H9 (cell line): ENCODE measurements at regions not wholly inside any gene's neighbourhood (a gene's known extent, or its start where the extent isn't known, plus 50 kb on each side); places are given as distances from the start of the nearest gene placed in this dataset.

ENCODE experiments used
- DNase-seq: peaks from one replicate; pipeline ENCODE4 v3.0.0-alpha.2; 2017
- H2AFZ ChIP-seq: one replicate; pipeline ENCODE4 v1.6.1; 2013; ENCODE audit warnings: mild to moderate bottlenecking, low read length, control low read depth, moderate library complexity
- H2AK5ac ChIP-seq: 2 replicates; pipeline ENCODE4 v1.6.1; 2013; ENCODE audit warnings: low read length, control low read depth, mixed read lengths; ENCODE audit not compliant: insufficient read length
- H2BK120ac ChIP-seq: one replicate; pipeline ENCODE4 v1.6.1; 2013; ENCODE audit warnings: low read depth, mild to moderate bottlenecking, low read length, control low read depth, inconsistent platforms; ENCODE audit not compliant: poor library complexity, severe bottlenecking
- H2BK12ac ChIP-seq: 2 replicates; pipeline ENCODE4 v1.6.1; 2013; ENCODE audit warnings: low read length, control low read depth, mixed read lengths, low read depth; ENCODE audit not compliant: insufficient read length
- H2BK15ac ChIP-seq: 2 replicates; pipeline ENCODE4 v1.6.1; 2013; ENCODE audit warnings: low read depth, low read length, control low read depth
- H2BK20ac ChIP-seq: one replicate; pipeline ENCODE4 v1.6.1; 2013; ENCODE audit warnings: low read depth, mild to moderate bottlenecking, low read length, control low read depth, inconsistent platforms; ENCODE audit not compliant: poor library complexity, severe bottlenecking
- H2BK5ac ChIP-seq: 2 replicates; pipeline ENCODE4 v1.6.1; 2013; ENCODE audit warnings: low read length, control low read depth, mixed read lengths; ENCODE audit not compliant: insufficient read length
- H3K14ac ChIP-seq: 2 replicates; pipeline ENCODE4 v1.6.1; 2013; ENCODE audit warnings: low read length, control low read depth; ENCODE audit not compliant: insufficient read depth
- H3K18ac ChIP-seq: 2 replicates; pipeline ENCODE4 v1.6.1; 2013; ENCODE audit warnings: low read depth, mild to moderate bottlenecking, mixed read lengths, low read length, control low read depth; ENCODE audit not compliant: insufficient read length
- H3K23ac ChIP-seq: 2 replicates; pipeline ENCODE4 v1.6.1; 2013; ENCODE audit warnings: low read length, control low read depth, mixed read lengths, low read depth; ENCODE audit not compliant: insufficient read length
- H3K23me2 ChIP-seq: 2 replicates; pipeline ENCODE4 v1.6.1; 2013; ENCODE audit warnings: low read depth, mild to moderate bottlenecking, mixed read lengths, low read length, control low read depth; ENCODE audit not compliant: insufficient read length, poor library complexity, severe bottlenecking
- H3K27ac ChIP-seq: 2 replicates; pipeline ENCODE4 v1.5.1; 2013; ENCODE audit warnings: low read length, control low read depth, mixed read lengths, low read depth; ENCODE audit not compliant: insufficient read length
- H3K27me3 ChIP-seq: 2 replicates; pipeline ENCODE4 v1.6.1; 2013; ENCODE audit warnings: low read length, control low read depth, inconsistent platforms; ENCODE audit not compliant: insufficient read depth
- H3K4ac ChIP-seq: 2 replicates; pipeline ENCODE4 v1.6.1; 2013; ENCODE audit warnings: low read depth, mild to moderate bottlenecking, control low read depth, inconsistent platforms, low read length, moderate library complexity
- H3K4me1 ChIP-seq: 2 replicates; pipeline ENCODE4 v1.6.1; 2013; ENCODE audit warnings: low read length, control low read depth, inconsistent platforms; ENCODE audit not compliant: insufficient read depth
- H3K4me2 ChIP-seq: 2 replicates; pipeline ENCODE4 v1.6.1; 2013; ENCODE audit warnings: low read length, control low read depth, mixed read lengths; ENCODE audit not compliant: insufficient read length, insufficient read depth
- H3K56ac ChIP-seq: 2 replicates; pipeline ENCODE4 v1.6.1; 2013; ENCODE audit warnings: low read depth, mild to moderate bottlenecking, mixed read lengths, low read length, control low read depth; ENCODE audit not compliant: insufficient read length
- H3K79me1 ChIP-seq: 2 replicates; pipeline ENCODE4 v1.6.1; 2013; ENCODE audit warnings: low read depth, mild to moderate bottlenecking, moderate library complexity, low read length, control low read depth, inconsistent platforms; ENCODE audit not compliant: insufficient read depth, poor library complexity, severe bottlenecking
- H3K79me2 ChIP-seq: 2 replicates; pipeline ENCODE4 v1.6.1; 2013; ENCODE audit warnings: low read length, control low read depth, inconsistent platforms; ENCODE audit not compliant: insufficient read depth
- H3K9ac ChIP-seq: 2 replicates; pipeline ENCODE4 v1.6.1; 2013; ENCODE audit warnings: low read length, control low read depth, mixed read lengths; ENCODE audit not compliant: insufficient read length; ENCODE audit errors: extremely low read depth
- H3K9me3 ChIP-seq: one replicate; pipeline ENCODE4 v1.6.1; 2013; ENCODE audit warnings: low read depth, low read length, inconsistent platforms; ENCODE audit not compliant: control insufficient read depth
- H3T11ph ChIP-seq: one replicate; pipeline ENCODE4 v1.6.1; 2013; ENCODE audit warnings: mild to moderate bottlenecking, low read length, control low read depth, inconsistent platforms
- H4K20me1 ChIP-seq: one replicate; pipeline ENCODE4 v1.6.1; 2013; ENCODE audit not compliant: control insufficient read depth, insufficient read length, insufficient read depth
- H4K5ac ChIP-seq: 2 replicates; pipeline ENCODE4 v1.6.1; 2013; ENCODE audit warnings: low read depth, mild to moderate bottlenecking, mixed read lengths, low read length, control low read depth; ENCODE audit not compliant: insufficient read length
- H4K8ac ChIP-seq: replicated peaks from 2 replicates; pipeline ENCODE4 v1.6.1; 2013; ENCODE audit warnings: low read length, control low read depth, mixed read lengths, low read depth; ENCODE audit not compliant: insufficient read length
- H4K91ac ChIP-seq: 2 replicates; pipeline ENCODE4 v1.6.1; 2013; ENCODE audit warnings: low read depth, mild to moderate bottlenecking, moderate library complexity, mixed read lengths, low read length, control low read depth; ENCODE audit not compliant: insufficient read length
- H3K27ac Mint-ChIP-seq, 3 experiments: 2 replicates in 2 of 3; 3 replicates in 1 of 3; pipeline ENCODE4 v1.8.0; 2020 to 2021; ENCODE audit warnings: mixed read lengths in 3 of 3, mild to moderate bottlenecking in 1 of 3, moderate library complexity in 1 of 3
- H3K27me3 Mint-ChIP-seq: 2 replicates; pipeline ENCODE4 v1.8.0; 2021; ENCODE audit warnings: low read depth, mild to moderate bottlenecking, moderate library complexity, mixed read lengths
- H3K36me3 Mint-ChIP-seq, 3 experiments: 2 replicates in 2 of 3; 3 replicates in 1 of 3; pipeline ENCODE4 v1.8.0; 2020 to 2021; ENCODE audit warnings: low read depth in 3 of 3, mixed read lengths in 3 of 3; ENCODE audit not compliant: insufficient read depth in 1 of 3
- H3K4me1 Mint-ChIP-seq, 2 experiments: 2 replicates each; pipeline ENCODE4 v1.8.0; 2020; ENCODE audit warnings: mixed read lengths in 2 of 2
- H3K4me3 Mint-ChIP-seq, 2 experiments: 2 replicates in 1 of 2; 3 replicates in 1 of 2; pipeline ENCODE4 v1.8.0; 2020 to 2021; ENCODE audit warnings: mild to moderate bottlenecking in 2 of 2, mixed read lengths in 2 of 2, moderate library complexity in 1 of 2
- H3K9me3 Mint-ChIP-seq, 2 experiments: 2 replicates in 1 of 2; 3 replicates in 1 of 2; pipeline ENCODE4 v1.8.0; 2020; ENCODE audit warnings: mild to moderate bottlenecking in 2 of 2, mixed read lengths in 2 of 2, moderate library complexity in 1 of 2
- CTCF ChIP-seq: fragments of 200-600 bp; sonication (generic); conservative IDR thresholded peaks from 3 replicates; pipeline ENCODE4 v1.8.0; 2021; ENCODE audit warnings: antibody characterized with exemption, mild to moderate bottlenecking
- WGBS: extraction: QIAGEN DNeasy Blood & Tissue Kit; methylation state at CpG from one replicate; pipeline ENCODE4 v1.1.7; 2013; ENCODE audit warnings: missing lambda C conversion rate, low lambda C conversion rate, mixed read lengths; ENCODE audit not compliant: insufficient read length; ENCODE audit errors: extremely low coverage; 5-methylcytosine and 5-hydroxymethylcytosine counted together

GRCh38 chr16:47907109-47907508 is 248.7 kb downstream of the ABCC12 start:
- Histone ChIP-seq H3K4ac (no peak overlapping the region), H2BK5ac (no peak overlapping the region), H4K20me1 (no peaks in the 10 kb centered on the region), H3K4me1 (no peaks in the 10 kb centered on the region; the same call in 1 of the 2 replicates), H2BK15ac (no peak overlapping the region), H3K9me3 (no peaks in the 10 kb centered on the region), H4K91ac (no peak overlapping the region), H4K5ac (no peak overlapping the region), H2BK12ac (no peak overlapping the region), H3K56ac (no peak overlapping the region), H3K27me3 (no peaks in the 10 kb centered on the region), H3K23me2 (no peaks in the 10 kb centered on the region), H3K79me2 (no peaks in the 10 kb centered on the region), H3K14ac (no peak overlapping the region), H3K9ac (no peak overlapping the region), H3K79me1 (no peaks in the 10 kb centered on the region), H3K23ac (no peak overlapping the region), H2BK120ac (no peak overlapping the region), H2AFZ (no peak overlapping the region), H3T11ph (no peak overlapping the region), H3K4me2 (no peak overlapping the region), H2AK5ac (no peak overlapping the region), H3K27ac (no peak overlapping the region), H2BK20ac (no peak overlapping the region), H3K18ac (no peak overlapping the region), H4K8ac (no peak overlapping the region)
- peaks cover 13% of the 10 kb centered on the region in 2 experiments; a peak in 3 of 4 replicates for H3K4me1 Mint-ChIP-seq
- no peak overlapping the region for H3K4me3 Mint-ChIP-seq
- H3K9me3 Mint-ChIP-seq = peaks cover 12 to 20% of the 10 kb centered on the region in 2 experiments; a peak in 4 of 5 replicates
- no CpG with 5 or more reads among the region's 13 CpGs for WGBS
- no peak overlapping the region for H3K27ac Mint-ChIP-seq
- H3K36me3 Mint-ChIP-seq = peaks cover 0 to 13% (median 13%) of the 10 kb centered on the region in 3 experiments; a peak in 5 of 7 replicates
- no peak for TF ChIP-seq CTCF
- peaks cover 2% of the 10 kb centered on the region for H3K27me3 Mint-ChIP-seq
- no peak for DNase-seq
